ENCODE measurements at regions not wholly inside any gene's neighbourhood (a gene's known extent, or its start where the extent isn't known, plus 50 kb on each side); places are given as distances from the start of the nearest gene placed in this dataset.

DNA sequence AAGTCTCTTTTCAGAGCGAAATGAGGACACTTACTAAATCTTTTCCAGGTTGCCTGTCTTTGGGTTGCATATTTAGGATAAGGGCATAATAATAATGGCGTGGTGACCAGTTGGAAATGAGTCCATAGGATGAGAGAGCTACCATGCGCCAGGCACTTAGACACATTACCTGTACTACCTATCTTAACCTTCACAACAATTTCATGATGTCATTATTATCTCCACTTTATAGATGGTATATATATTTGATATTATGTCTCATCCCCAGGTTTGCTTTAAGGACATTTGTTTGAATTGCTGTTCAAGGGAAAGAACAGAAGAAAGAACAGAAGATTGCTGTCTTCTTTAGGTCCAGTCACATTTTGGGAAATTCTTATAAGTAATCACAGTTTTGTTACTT, 182.0 kb upstream of the STARD13 start:
- H3K9me3 ChIP-seq (ENCODE audit: control insufficient read depth in 2 of 2, insufficient read depth in 1 of 2, low read length in 1 of 2): no peaks in the 10 kb centered on the region
- WGBS: 79% methylated on average over 3 of the region's 3 CpGs
- no peak overlapping the region for H3K27ac ChIP-seq (ENCODE audit: low read depth in 1 of 2, low read length in 1 of 2)
- H3K36me3 ChIP-seq (ENCODE audit: control insufficient read depth in 2 of 2, insufficient read depth in 2 of 2, low read length in 1 of 2): no peaks in the 10 kb centered on the region
- DNase-seq (ENCODE audit: low read depth in 6 of 9, low spot score in 9 of 9): no peak
- no peaks in the 10 kb centered on the region for H3K27me3 ChIP-seq (ENCODE audit: control insufficient read depth in 2 of 2, insufficient read depth in 1 of 2, low read length in 1 of 2)
- no peaks in the 10 kb centered on the region for H3K4me1 ChIP-seq (ENCODE audit: control insufficient read depth in 2 of 2, insufficient read depth in 2 of 2, low read length in 2 of 2)
- no peak overlapping the region for H3K4me3 ChIP-seq (ENCODE audit: low read length in 2 of 2)

DNA sequence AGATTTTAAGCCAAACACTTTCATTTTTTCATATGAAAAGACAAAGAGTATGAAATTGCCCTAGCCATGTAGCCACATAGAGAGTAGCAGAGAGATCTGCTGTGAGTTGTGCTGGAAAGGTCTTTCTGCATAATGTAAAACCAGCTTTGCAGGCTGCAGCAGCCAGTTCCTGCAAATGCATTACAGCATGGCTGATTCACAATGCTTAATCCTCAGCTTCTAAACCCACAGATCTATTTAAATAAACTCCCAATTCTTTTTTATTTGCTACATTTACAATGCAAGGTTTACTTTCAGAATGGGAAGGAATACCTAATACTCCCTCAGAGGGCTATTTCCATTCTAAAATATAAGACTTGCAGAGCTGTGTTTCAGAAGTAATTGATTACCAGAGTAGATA, 185.6 kb upstream of the STARD13 start:
- Histone ChIP-seq H3K9me3 (ENCODE audit: control insufficient read depth in 2 of 2, insufficient read depth in 1 of 2, low read length in 1 of 2) (peaks cover 0 to 3% of the 10 kb centered on the region in 2 donors), H3K4me1 (ENCODE audit: control insufficient read depth in 2 of 2, insufficient read depth in 2 of 2, low read length in 2 of 2) (no peaks in the 10 kb centered on the region), H3K27ac (ENCODE audit: low read depth in 1 of 2, low read length in 1 of 2) (no peak overlapping the region), H3K36me3 (ENCODE audit: control insufficient read depth in 2 of 2, insufficient read depth in 2 of 2, low read length in 1 of 2) (no peaks in the 10 kb centered on the region), H3K4me3 (ENCODE audit: low read length in 2 of 2) (no peak overlapping the region), H3K27me3 (ENCODE audit: control insufficient read depth in 2 of 2, insufficient read depth in 1 of 2, low read length in 1 of 2) (no peaks in the 10 kb centered on the region)
- DNase-seq (ENCODE audit: low read depth in 6 of 9, low spot score in 9 of 9): no peak

- 74% methylated on average over 3 of the region's 3 CpGs for WGBS
- Histone ChIP-seq H3K36me3 (ENCODE audit: control insufficient read depth in 2 of 2, insufficient read depth in 2 of 2, low read length in 1 of 2) (no peaks in the 10 kb centered on the region), H3K9me3 (ENCODE audit: control insufficient read depth in 2 of 2, insufficient read depth in 1 of 2, low read length in 1 of 2) (peaks cover 0 to 3% of the 10 kb centered on the region in 2 donors), H3K27me3 (ENCODE audit: control insufficient read depth in 2 of 2, insufficient read depth in 1 of 2, low read length in 1 of 2) (no peaks in the 10 kb centered on the region), H3K4me3 (ENCODE audit: low read length in 2 of 2) (no peak overlapping the region), H3K27ac (ENCODE audit: low read depth in 1 of 2, low read length in 1 of 2) (no peak overlapping the region), H3K4me1 (ENCODE audit: control insufficient read depth in 2 of 2, insufficient read depth in 2 of 2, low read length in 2 of 2) (no peaks in the 10 kb centered on the region)
- no peak for DNase-seq (ENCODE audit: low read depth in 6 of 9, low spot score in 9 of 9)
These were observed 186.9 kb upstream of the STARD13 start for GRCh38 chr13:33472446-33472845.

GRCh38 chr13:33479105-33479504, 193.6 kb upstream of the STARD13 start:
- 87% methylated on average over 4 of the region's 4 CpGs for WGBS
- Histone ChIP-seq H3K36me3 (ENCODE audit: control insufficient read depth in 2 of 2, insufficient read depth in 2 of 2, low read length in 1 of 2) (no peaks in the 10 kb centered on the region), H3K4me1 (ENCODE audit: control insufficient read depth in 2 of 2, insufficient read depth in 2 of 2, low read length in 2 of 2) (no peaks in the 10 kb centered on the region), H3K9me3 (ENCODE audit: control insufficient read depth in 2 of 2, insufficient read depth in 1 of 2, low read length in 1 of 2) (no peaks in the 10 kb centered on the region), H3K27ac (ENCODE audit: low read depth in 1 of 2, low read length in 1 of 2) (no peak overlapping the region), H3K27me3 (ENCODE audit: control insufficient read depth in 2 of 2, insufficient read depth in 1 of 2, low read length in 1 of 2) (no peaks in the 10 kb centered on the region), H3K4me3 (ENCODE audit: low read length in 2 of 2) (no peak overlapping the region)
- no peak for DNase-seq (ENCODE audit: low read depth in 6 of 9, low spot score in 9 of 9)

DNA sequence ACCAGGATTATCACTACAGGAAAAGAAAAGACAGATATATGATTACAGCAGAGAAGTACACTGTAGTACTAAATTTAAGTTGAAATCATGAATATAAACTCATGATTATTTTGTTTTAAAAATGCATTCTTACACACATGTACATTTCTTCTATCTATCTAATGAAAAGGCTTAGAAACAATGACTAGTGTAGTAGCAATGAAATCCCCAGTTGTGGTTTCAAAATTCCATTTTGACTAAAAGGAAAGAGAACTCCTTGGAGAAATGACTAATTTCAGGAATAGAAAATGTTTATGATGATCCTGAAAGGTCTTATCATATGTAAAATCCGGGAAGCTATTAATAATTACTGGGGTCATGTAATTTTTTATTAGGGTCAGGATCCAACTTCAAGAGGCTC, 195.0 kb upstream of the STARD13 start:
- DNase-seq (ENCODE audit: low read depth in 6 of 9, low spot score in 9 of 9): no peak
- WGBS: 96% methylated on average over 1 of the region's 1 CpG
- H3K4me3 ChIP-seq (ENCODE audit: low read length in 2 of 2): no peak overlapping the region
- no peaks in the 10 kb centered on the region for H3K36me3 ChIP-seq (ENCODE audit: control insufficient read depth in 2 of 2, insufficient read depth in 2 of 2, low read length in 1 of 2)
- no peaks in the 10 kb centered on the region for H3K4me1 ChIP-seq (ENCODE audit: control insufficient read depth in 2 of 2, insufficient read depth in 2 of 2, low read length in 2 of 2)
- no peaks in the 10 kb centered on the region for H3K9me3 ChIP-seq (ENCODE audit: control insufficient read depth in 2 of 2, insufficient read depth in 1 of 2, low read length in 1 of 2)
- no peak overlapping the region for H3K27ac ChIP-seq (ENCODE audit: low read depth in 1 of 2, low read length in 1 of 2)
- no peaks in the 10 kb centered on the region for H3K27me3 ChIP-seq (ENCODE audit: control insufficient read depth in 2 of 2, insufficient read depth in 1 of 2, low read length in 1 of 2)

DNA sequence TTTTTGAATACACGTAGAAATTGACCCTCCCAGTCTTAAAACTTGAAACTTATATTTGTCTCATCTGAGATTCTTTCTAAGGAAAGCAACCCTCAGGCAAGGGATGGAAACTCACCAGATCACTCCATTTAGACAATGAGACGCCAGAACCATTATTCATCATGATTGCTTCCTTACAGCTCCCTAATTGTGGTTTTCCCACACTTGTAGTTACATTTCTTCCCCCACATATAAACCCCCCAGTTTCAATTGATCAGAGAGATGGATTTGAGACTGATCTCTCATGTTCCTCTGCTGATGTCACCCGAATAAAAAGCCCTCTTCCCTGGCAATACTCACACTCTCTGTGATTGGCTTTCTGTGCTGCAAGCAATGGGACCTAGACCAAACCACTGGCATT, 197.9 kb upstream of the STARD13 start:
- Histone ChIP-seq H3K9me3 (ENCODE audit: control insufficient read depth in 2 of 2, insufficient read depth in 1 of 2, low read length in 1 of 2) (no peaks in the 10 kb centered on the region), H3K27ac (ENCODE audit: low read depth in 1 of 2, low read length in 1 of 2) (no peak overlapping the region), H3K4me1 (ENCODE audit: control insufficient read depth in 2 of 2, insufficient read depth in 2 of 2, low read length in 2 of 2) (no peaks in the 10 kb centered on the region), H3K27me3 (ENCODE audit: control insufficient read depth in 2 of 2, insufficient read depth in 1 of 2, low read length in 1 of 2) (no peaks in the 10 kb centered on the region), H3K4me3 (ENCODE audit: low read length in 2 of 2) (no peak overlapping the region), H3K36me3 (ENCODE audit: control insufficient read depth in 2 of 2, insufficient read depth in 2 of 2, low read length in 1 of 2) (no peaks in the 10 kb centered on the region)
- WGBS: 91% methylated on average over 3 of the region's 3 CpGs
- no peak for DNase-seq (ENCODE audit: low read depth in 6 of 9, low spot score in 9 of 9)

- no peaks in the 10 kb centered on the region for H3K4me1 ChIP-seq (ENCODE audit: control insufficient read depth in 2 of 2, insufficient read depth in 2 of 2, low read length in 2 of 2)
- H3K36me3 ChIP-seq (ENCODE audit: control insufficient read depth in 2 of 2, insufficient read depth in 2 of 2, low read length in 1 of 2): no peaks in the 10 kb centered on the region
- H3K27me3 ChIP-seq (ENCODE audit: control insufficient read depth in 2 of 2, insufficient read depth in 1 of 2, low read length in 1 of 2): no peaks in the 10 kb centered on the region
- 95% methylated on average over 1 of the region's 1 CpG for WGBS
- DNase-seq (ENCODE audit: low read depth in 6 of 9, low spot score in 9 of 9): no peak
- H3K4me3 ChIP-seq (ENCODE audit: low read length in 2 of 2): no peak overlapping the region
- H3K9me3 ChIP-seq (ENCODE audit: control insufficient read depth in 2 of 2, insufficient read depth in 1 of 2, low read length in 1 of 2): no peaks in the 10 kb centered on the region
- H3K27ac ChIP-seq (ENCODE audit: low read depth in 1 of 2, low read length in 1 of 2): no peak overlapping the region
These were observed 199.7 kb upstream of the STARD13 start for GRCh38 chr13:33485247-33485646.

GRCh38 chr13:33487575-33488243, 202.2 kb upstream of the STARD13 start:
- H3K4me3 ChIP-seq (ENCODE audit: low read length in 2 of 2): no peak overlapping the region
- 66% methylated on average over 5 of the region's 5 CpGs for WGBS
- H3K27me3 ChIP-seq (ENCODE audit: control insufficient read depth in 2 of 2, insufficient read depth in 1 of 2, low read length in 1 of 2): no peaks in the 10 kb centered on the region

GRCh38 chr13:33489563-33489962, 204.0 kb upstream of the STARD13 start:
- DNase-seq (ENCODE audit: low read depth in 6 of 9, low spot score in 9 of 9): no peak
- 95% methylated on average over 4 of the region's 4 CpGs for WGBS
- H3K27me3 ChIP-seq (ENCODE audit: control insufficient read depth in 2 of 2, insufficient read depth in 1 of 2, low read length in 1 of 2): no peaks in the 10 kb centered on the region
- H3K4me1 ChIP-seq (ENCODE audit: control insufficient read depth in 2 of 2, insufficient read depth in 2 of 2, low read length in 2 of 2): no peaks in the 10 kb centered on the region
- H3K4me3 ChIP-seq (ENCODE audit: low read length in 2 of 2): no peak overlapping the region
- no peaks in the 10 kb centered on the region for H3K9me3 ChIP-seq (ENCODE audit: control insufficient read depth in 2 of 2, insufficient read depth in 1 of 2, low read length in 1 of 2)
- no peak overlapping the region for H3K27ac ChIP-seq (ENCODE audit: low read depth in 1 of 2, low read length in 1 of 2)
- no peaks in the 10 kb centered on the region for H3K36me3 ChIP-seq (ENCODE audit: control insufficient read depth in 2 of 2, insufficient read depth in 2 of 2, low read length in 1 of 2)

More at GRCh38 chr13:33487575-33488243, 202.2 kb upstream of the STARD13 start:
- H3K27ac ChIP-seq (ENCODE audit: low read depth in 1 of 2, low read length in 1 of 2): no peak overlapping the region
- no peaks in the 10 kb centered on the region for H3K36me3 ChIP-seq (ENCODE audit: control insufficient read depth in 2 of 2, insufficient read depth in 2 of 2, low read length in 1 of 2)
- DNase-seq (ENCODE audit: low read depth in 6 of 9, low spot score in 9 of 9): no peak
- no peaks in the 10 kb centered on the region for H3K4me1 ChIP-seq (ENCODE audit: control insufficient read depth in 2 of 2, insufficient read depth in 2 of 2, low read length in 2 of 2)
- no peaks in the 10 kb centered on the region for H3K9me3 ChIP-seq (ENCODE audit: control insufficient read depth in 2 of 2, insufficient read depth in 1 of 2, low read length in 1 of 2)

Data from thymus (tissue), 11 donors.